ENCODE measurements at regions not wholly inside any gene's neighbourhood (a gene's known extent, or its start where the extent isn't known, plus 50 kb on each side); places are given as distances from the start of the nearest gene placed in this dataset.

GRCh38 chr13:39196965-39197646 lies 158.8 kb downstream of the NHLRC3 start:
- H3K4me3 ChIP-seq (ENCODE audit: low read length): no peak overlapping the region
- CTCF ChIA-PET: no interaction called here
- TF ChIP-seq, protein P1, sequence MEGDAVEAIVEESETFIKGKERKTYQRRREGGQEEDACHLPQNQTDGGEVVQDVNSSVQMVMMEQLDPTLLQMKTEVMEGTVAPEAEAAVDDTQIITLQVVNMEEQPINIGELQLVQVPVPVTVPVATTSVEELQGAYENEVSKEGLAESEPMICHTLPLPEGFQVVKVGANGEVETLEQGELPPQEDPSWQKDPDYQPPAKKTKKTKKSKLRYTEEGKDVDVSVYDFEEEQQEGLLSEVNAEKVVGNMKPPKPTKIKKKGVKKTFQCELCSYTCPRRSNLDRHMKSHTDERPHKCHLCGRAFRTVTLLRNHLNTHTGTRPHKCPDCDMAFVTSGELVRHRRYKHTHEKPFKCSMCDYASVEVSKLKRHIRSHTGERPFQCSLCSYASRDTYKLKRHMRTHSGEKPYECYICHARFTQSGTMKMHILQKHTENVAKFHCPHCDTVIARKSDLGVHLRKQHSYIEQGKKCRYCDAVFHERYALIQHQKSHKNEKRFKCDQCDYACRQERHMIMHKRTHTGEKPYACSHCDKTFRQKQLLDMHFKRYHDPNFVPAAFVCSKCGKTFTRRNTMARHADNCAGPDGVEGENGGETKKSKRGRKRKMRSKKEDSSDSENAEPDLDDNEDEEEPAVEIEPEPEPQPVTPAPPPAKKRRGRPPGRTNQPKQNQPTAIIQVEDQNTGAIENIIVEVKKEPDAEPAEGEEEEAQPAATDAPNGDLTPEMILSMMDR (IDR thresholded peaks at IDR 0.05): no peak
- DNase-seq: no peak
- POLR2A ChIA-PET: no interaction called here
- no peak for ATAC-seq (ENCODE audit: poor library complexity)
- peaks cover 0 to 4% of the 10 kb centered on the region in 2 experiments for H3K27me3 ChIP-seq (ENCODE audit: control insufficient read depth in 1 of 2, insufficient read depth in 2 of 2, low read length in 2 of 2)
- H3K9me3 ChIP-seq (ENCODE audit: control insufficient read depth in 1 of 2, insufficient read depth in 1 of 2, low read length in 2 of 2): no peaks in the 10 kb centered on the region
- intact Hi-C loops (cut with DNase I, micrococcal nuclease): no loop called here
- peaks cover 7% of the 10 kb centered on the region for H3K27me3 Mint-ChIP-seq
- no peaks in the 10 kb centered on the region for H3K4me1 ChIP-seq (ENCODE audit: insufficient read depth, low read length)
- no peaks in the 10 kb centered on the region for H3K9me3 Mint-ChIP-seq
- H3K4me1 Mint-ChIP-seq (ENCODE audit: low read depth): no peaks in the 10 kb centered on the region
- no peaks in the 10 kb centered on the region for H3K36me3 ChIP-seq (ENCODE audit: insufficient read depth, low read length)
- H3K36me3 Mint-ChIP-seq (ENCODE audit: low read depth): no peaks in the 10 kb centered on the region
- H3K4me3 Mint-ChIP-seq: no peak overlapping the region
- no peak overlapping the region for H3K27ac ChIP-seq (ENCODE audit: low read depth in 1 of 2, low read length in 2 of 2)
- H3K27ac Mint-ChIP-seq: no peak overlapping the region

GRCh38 chr13:39197647-39198007 lies 159.4 kb downstream of the NHLRC3 start:
- H3K27ac Mint-ChIP-seq: no peak overlapping the region
- H3K9me3 Mint-ChIP-seq: no peaks in the 10 kb centered on the region
- no peak overlapping the region for H3K27ac ChIP-seq (ENCODE audit: low read depth in 1 of 2, low read length in 2 of 2)
- POLR2A ChIA-PET: no interaction called here
- H3K27me3 Mint-ChIP-seq: peaks cover 7% of the 10 kb centered on the region
- no peak overlapping the region for H3K4me3 ChIP-seq (ENCODE audit: low read length)
- DNase-seq (no peak), ATAC-seq (ENCODE audit: poor library complexity) (no peak)
- H3K9me3 ChIP-seq (ENCODE audit: control insufficient read depth in 1 of 2, insufficient read depth in 1 of 2, low read length in 2 of 2): no peaks in the 10 kb centered on the region
- intact Hi-C loops (cut with DNase I, micrococcal nuclease): no loop called here
- no peaks in the 10 kb centered on the region for H3K36me3 Mint-ChIP-seq (ENCODE audit: low read depth)
- TF ChIP-seq, protein P1 (IDR thresholded peaks at IDR 0.05): no peak
- no peaks in the 10 kb centered on the region for H3K36me3 ChIP-seq (ENCODE audit: insufficient read depth, low read length)
- CTCF ChIA-PET: no interaction called here
- no peak overlapping the region for H3K4me3 Mint-ChIP-seq
- H3K4me1 ChIP-seq (ENCODE audit: insufficient read depth, low read length): no peaks in the 10 kb centered on the region
- H3K4me1 Mint-ChIP-seq (ENCODE audit: low read depth): no peaks in the 10 kb centered on the region
- H3K27me3 ChIP-seq (ENCODE audit: control insufficient read depth in 1 of 2, insufficient read depth in 2 of 2, low read length in 2 of 2): peaks cover 0 to 4% of the 10 kb centered on the region in 2 experiments

DNA sequence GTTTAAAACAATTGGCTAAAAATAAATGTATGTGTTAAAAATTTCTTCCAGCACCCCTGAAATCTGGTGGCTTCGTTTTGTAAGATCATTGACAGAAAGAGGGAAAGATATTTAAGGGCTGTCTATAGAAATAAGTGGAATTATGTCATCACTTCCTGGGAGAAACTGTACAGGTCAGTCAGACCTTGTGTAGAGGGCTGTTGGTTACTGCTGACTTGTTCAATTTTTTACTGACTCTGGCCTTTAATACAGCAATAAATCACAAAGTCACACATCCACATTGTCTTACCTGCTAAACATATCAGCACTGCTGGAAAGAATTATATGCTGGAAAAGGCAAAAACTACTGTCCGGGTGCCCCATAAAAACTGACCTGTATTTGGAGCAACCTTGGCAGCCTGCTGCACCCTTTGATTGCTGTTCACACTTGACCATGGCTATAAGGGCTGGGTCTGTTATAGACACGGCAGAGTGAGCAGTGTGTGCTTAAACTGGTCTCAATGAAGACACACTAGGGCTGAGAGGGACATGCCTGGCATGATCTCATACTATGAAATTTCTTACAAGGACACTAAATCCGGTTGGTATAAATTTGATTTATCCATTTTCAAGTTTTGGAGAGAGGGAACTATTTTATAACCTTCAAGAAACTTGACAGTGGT lies 162.1 kb downstream of the NHLRC3 start:
- H3K27ac Mint-ChIP-seq: no peak overlapping the region
- no peak overlapping the region for H3K4me3 Mint-ChIP-seq
- Histone ChIP-seq H3K9me3 (ENCODE audit: control insufficient read depth in 1 of 2, insufficient read depth in 1 of 2, low read length in 2 of 2) (no peaks in the 10 kb centered on the region), H3K4me3 (ENCODE audit: low read length) (no peak overlapping the region), H3K4me1 (ENCODE audit: insufficient read depth, low read length) (no peaks in the 10 kb centered on the region), H3K36me3 (ENCODE audit: insufficient read depth, low read length) (no peaks in the 10 kb centered on the region), H3K27ac (ENCODE audit: low read depth in 1 of 2, low read length in 2 of 2) (no peak overlapping the region), H3K27me3 (ENCODE audit: control insufficient read depth in 1 of 2, insufficient read depth in 2 of 2, low read length in 2 of 2) (peaks cover 0 to 4% of the 10 kb centered on the region in 2 experiments)
- no peaks in the 10 kb centered on the region for H3K4me1 Mint-ChIP-seq (ENCODE audit: low read depth)
- H3K27me3 Mint-ChIP-seq: peaks cover 15% of the 10 kb centered on the region
- DNase-seq: no peak
- ChIA-PET CTCF (no interaction called here), POLR2A (no interaction called here)
- no peak for ATAC-seq (ENCODE audit: poor library complexity)
- no peaks in the 10 kb centered on the region for H3K9me3 Mint-ChIP-seq
- H3K36me3 Mint-ChIP-seq (ENCODE audit: low read depth): no peaks in the 10 kb centered on the region
- intact Hi-C loops (cut with DNase I, micrococcal nuclease): no loop called here
- TF ChIP-seq, protein P1 (IDR thresholded peaks at IDR 0.05): no peak
